KG1 (cell line): ENCODE measurements at regions not wholly inside any gene's neighbourhood (a gene's known extent, or its start where the extent isn't known, plus 50 kb on each side); places are given as distances from the start of the nearest gene placed in this dataset.
"Not testable (repeated sequence)": the region's sequence is repeated elsewhere in the genome, so short reads cannot be mapped to it uniquely, and the experiment has no call there.

Source experiments
- DNase-seq: peaks from one replicate; lab custom pipeline; 2025; lab: John Stamatoyannopoulos, UW

GRCh38 chr5:2533848-2534247, 217.6 kb downstream of the IRX2 start:
- DNase-seq: not testable (repeated sequence)

GRCh38 chr5:2532809-2533208, 218.7 kb downstream of the IRX2 start:
- no peak for DNase-seq

- DNase-seq: no peak
Measured at GRCh38 chr5:2531318-2531717, 220.2 kb downstream of the IRX2 start.

- DNase-seq: no peak
Measured at GRCh38 chr5:2530609-2531008, 220.9 kb downstream of the IRX2 start.

- DNase-seq: no peak
Measured at GRCh38 chr5:2529371-2530092, 221.9 kb downstream of the IRX2 start.

- no peak for DNase-seq
Measured at GRCh38 chr5:2525351-2525750, 226.1 kb downstream of the IRX2 start.

GRCh38 chr5:2524620-2525019, 226.9 kb downstream of the IRX2 start:
- no peak for DNase-seq

GRCh38 chr5:2523180-2523579, 228.3 kb downstream of the IRX2 start:
- DNase-seq: no peak

GRCh38 chr5:2522372-2522771, 229.1 kb downstream of the IRX2 start:
- no peak for DNase-seq

GRCh38 chr5:2519153-2519552, 232.3 kb downstream of the IRX2 start:
- DNase-seq: no peak

GRCh38 chr5:2517451-2517850, 234.0 kb downstream of the IRX2 start:
- no peak for DNase-seq

GRCh38 chr5:2515180-2515764, 236.2 kb downstream of the IRX2 start:
- DNase-seq: no peak

- DNase-seq: no peak
Measured at GRCh38 chr5:2514484-2514883, 237.0 kb downstream of the IRX2 start.

GRCh38 chr5:2511706-2512105, 239.8 kb downstream of the IRX2 start:
- no peak for DNase-seq

- DNase-seq: no peak
Measured at GRCh38 chr5:2511126-2511525, 240.4 kb downstream of the IRX2 start.

GRCh38 chr5:2509527-2509926, 241.9 kb downstream of the IRX2 start:
- DNase-seq: no peak

- no peak for DNase-seq
Measured at GRCh38 chr5:2508514-2508913, 243.0 kb downstream of the IRX2 start.

GRCh38 chr5:2507611-2508010, 243.9 kb downstream of the IRX2 start:
- no peak for DNase-seq

GRCh38 chr5:2506603-2507002, 244.9 kb downstream of the IRX2 start:
- DNase-seq: no peak

- no peak for DNase-seq
Measured at GRCh38 chr5:2505217-2505616, 246.3 kb downstream of the IRX2 start.

- no peak for DNase-seq
Measured at GRCh38 chr5:2502970-2503594, 248.4 kb downstream of the IRX2 start.

GRCh38 chr5:2499917-2500316, 251.6 kb downstream of the IRX2 start:
- no peak for DNase-seq

- no peak for DNase-seq
Measured at GRCh38 chr5:2496891-2497290, 254.6 kb downstream of the IRX2 start.

- DNase-seq: no peak
Measured at GRCh38 chr5:2496126-2496525, 255.4 kb downstream of the IRX2 start.
